ENCODE measurements at regions not wholly inside any gene's neighbourhood (a gene's known extent, or its start where the extent isn't known, plus 50 kb on each side); places are given as distances from the start of the nearest gene placed in this dataset.

GRCh38 chr13:73169971-73170370 lies 111.2 kb downstream of the KLF5 start:
- TF ChIP-seq CREB1 (CRISPR knock-in tag; IDR thresholded peaks at IDR 0.05): no peak
- TF ChIP-seq ZMAT4 (CRISPR knock-in tag; IDR thresholded peaks at IDR 0.05): no peak
- TF ChIP-seq NR3C1 (CRISPR knock-in tag; conservative IDR thresholded peaks at IDR 0.05; ENCODE audit: low read depth): no peak
- no peak for TF ChIP-seq ZNF671 (CRISPR knock-in tag; IDR thresholded peaks at IDR 0.05)
- TF ChIP-seq USF1 (CRISPR knock-in tag; IDR thresholded peaks at IDR 0.05): no peak
- TF ChIP-seq ETV6 (CRISPR knock-in tag; IDR thresholded peaks at IDR 0.05): no peak
- no peak for TF ChIP-seq NFE2L1 (CRISPR knock-in tag; IDR thresholded peaks at IDR 0.05)
- no peak for TF ChIP-seq OVOL2 (CRISPR knock-in tag; IDR thresholded peaks at IDR 0.05; ENCODE audit: borderline replicate concordance)
- TF ChIP-seq CREM (CRISPR knock-in tag; IDR thresholded peaks at IDR 0.05): no peak
- TF ChIP-seq STAT6 (CRISPR knock-in tag; conservative IDR thresholded peaks at IDR 0.05; ENCODE audit: low read depth): no peak
- TF ChIP-seq AFF4 (CRISPR knock-in tag; IDR thresholded peaks at IDR 0.05; ENCODE audit: borderline replicate concordance): no peak
- peaks cover 4% of the 10 kb centered on the region; the same call in 1 of the 2 replicates for H3K9me3 Mint-ChIP-seq
- no peaks in the 10 kb centered on the region for H3K27me3 Mint-ChIP-seq (ENCODE audit: low read depth)
- DNase-seq (ENCODE audit: low spot score) (no peak), ATAC-seq (peak; percentile 62)
- ChIA-PET POLR2A (no interaction called here), CTCF (no interaction called here)
- peaks cover 42% of the 10 kb centered on the region for H3K4me1 Mint-ChIP-seq
- no peak overlapping the region for H3K27ac Mint-ChIP-seq
- no peaks in the 10 kb centered on the region for H3K36me3 Mint-ChIP-seq
- no peak overlapping the region for H3K4me3 Mint-ChIP-seq

- no peak for DNase-seq (ENCODE audit: low spot score)
- H3K36me3 Mint-ChIP-seq: no peaks in the 10 kb centered on the region
- peak overlapping the region; percentile 69 for H3K27ac Mint-ChIP-seq
- no peak; the same call in 1 of the 2 replicates for ATAC-seq
- ChIA-PET POLR2A (no interaction called here), CTCF (interaction anchor here (0.6 kb wide), 1 partner anchor 680 kb away, joined by 3 read pairs; no protein-coding TSS in a partner anchor)
- peaks cover 42% of the 10 kb centered on the region for H3K4me1 Mint-ChIP-seq
- H3K9me3 Mint-ChIP-seq: peaks cover 8% of the 10 kb centered on the region
- no peaks in the 10 kb centered on the region for H3K27me3 Mint-ChIP-seq (ENCODE audit: low read depth)
- no peak overlapping the region for H3K4me3 Mint-ChIP-seq
- no peak for TF ChIP-seq NR2C2 (CRISPR knock-in tag; IDR thresholded peaks at IDR 0.05)
- TF ChIP-seq TEAD1 (CRISPR knock-in tag; IDR thresholded peaks at IDR 0.05): no peak
- TF ChIP-seq FOXJ3 (CRISPR knock-in tag; IDR thresholded peaks at IDR 0.05; ENCODE audit: borderline replicate concordance): no peak
- TF ChIP-seq ATF3 (CRISPR knock-in tag; conservative IDR thresholded peaks at IDR 0.05): no peak
- TF ChIP-seq USF1 (CRISPR knock-in tag; IDR thresholded peaks at IDR 0.05): no peak
- no peak for TF ChIP-seq ZNF425 (CRISPR knock-in tag; conservative IDR thresholded peaks at IDR 0.05)
- no peak for TF ChIP-seq NR3C1 (CRISPR knock-in tag; conservative IDR thresholded peaks at IDR 0.05; ENCODE audit: low read depth)
- no peak for TF ChIP-seq TEAD4 (CRISPR knock-in tag; IDR thresholded peaks at IDR 0.05)
- TF ChIP-seq TCF7 (CRISPR knock-in tag; IDR thresholded peaks at IDR 0.05; ENCODE audit: low read depth): no peak
- no peak for TF ChIP-seq ETV6 (CRISPR knock-in tag; IDR thresholded peaks at IDR 0.05)
- TF ChIP-seq ZNF396 (CRISPR knock-in tag; IDR thresholded peaks at IDR 0.05; ENCODE audit: borderline replicate concordance): no peak
- no peak for TF ChIP-seq SMAD4 (CRISPR knock-in tag; IDR thresholded peaks at IDR 0.05)
Observed at GRCh38 chr13:73168953-73169401, 110.2 kb downstream of the KLF5 start.

All from WTC11 (cell line).